GM23338 (cell line): ENCODE measurements at regions not wholly inside any gene's neighbourhood (a gene's known extent, or its start where the extent isn't known, plus 50 kb on each side); places are given as distances from the start of the nearest gene placed in this dataset.

Source experiments
- CTCF ChIP-seq, 2 experiments: fragments of 200-600 bp in 1 of 2; sonication (generic) in 1 of 2; conservative IDR thresholded peaks; 2 replicates each; pipeline versions ENCODE4 v1.5.1 to v1.6.1; 2016 to 2017; ENCODE audit warnings: antibody characterized with exemption in 2 of 2, low read depth in 2 of 2, mild to moderate bottlenecking in 2 of 2, moderate library complexity in 1 of 2
- ETS1 ChIP-seq: IDR thresholded peaks from 2 replicates; pipeline ENCODE4 v1.6.1; 2016; ENCODE audit warnings: antibody characterized with exemption
- POLR2AphosphoS5 ChIP-seq: IDR thresholded peaks from 2 replicates; pipeline ENCODE4 v1.6.1; 2016; ENCODE audit warnings: antibody characterized with exemption, low read depth
- STAT1 ChIP-seq: IDR thresholded peaks from one replicate; pipeline ENCODE4 v1.6.1; 2016; ENCODE audit warnings: antibody characterized with exemption; ENCODE audit not compliant: unreplicated experiment

- TF ChIP-seq CTCF (conservative IDR thresholded peaks at IDR 0.05; ENCODE audit: low read depth in 2 of 2) = no peak
- TF ChIP-seq POLR2AphosphoS5 = no peak
- no peak for TF ChIP-seq ETS1
- no peak for TF ChIP-seq STAT1
Observed at GRCh38 chr4:24330573-24330972, 253.8 kb downstream of the DHX15 start.
